ENCODE measurements at regions not wholly inside any gene's neighbourhood (a gene's known extent, or its start where the extent isn't known, plus 50 kb on each side); places are given as distances from the start of the nearest gene placed in this dataset.

GRCh38 chr12:125676366-125676765 lies 611.1 kb downstream of the AACS start:
- no peaks in the 10 kb centered on the region for H3K79me2 ChIP-seq (ENCODE audit: low read length)
- no TSS peak for BruUV-seq (replicated peaks)
- no peak overlapping the region for H2AFZ ChIP-seq (ENCODE audit: low read length)
- no peaks in the 10 kb centered on the region for H3K9me2 ChIP-seq (replicated peaks; ENCODE audit: low read length)
- POLR2A ChIA-PET (ENCODE audit: unreplicated experiment): no interaction called here
- no peaks in the 10 kb centered on the region for H3K27me3 ChIP-seq (ENCODE audit: low read length)
- H3K9me3 ChIP-seq (ENCODE audit: low read length): peaks cover 14% of the 10 kb centered on the region; the same call in 1 of the 2 replicates
- TF ChIP-seq CTCF (conservative IDR thresholded peaks at IDR 0.05; ENCODE audit: low read depth, low read length) (no peak), EZH2 (IDR thresholded peaks at IDR 0.05; ENCODE audit: low read length, unreplicated experiment) (no peak), EZH2phosphoT487 (IDR thresholded peaks at IDR 0.05; ENCODE audit: borderline replicate concordance, low read length) (no peak)
- H3K9ac ChIP-seq (ENCODE audit: low read length): no peak overlapping the region
- no peak for ATAC-seq
- H4K20me1 ChIP-seq (ENCODE audit: low read length): no peaks in the 10 kb centered on the region
- no peaks in the 10 kb centered on the region for H3K36me3 ChIP-seq (ENCODE audit: low read depth, low read length)
- no peak overlapping the region for H3K27ac ChIP-seq (ENCODE audit: low read length)
- no peaks in the 10 kb centered on the region for H3F3A ChIP-seq (ENCODE audit: low read length, unreplicated experiment)
- H3K4me1 ChIP-seq (ENCODE audit: insufficient read depth, low read length): no peaks in the 10 kb centered on the region
- H3K4me2 ChIP-seq (ENCODE audit: low read length): no peak overlapping the region
- DNase-seq: no peak
- intact Hi-C loops (cut with micrococcal nuclease): no loop called here
- no peak overlapping the region for H3K4me3 ChIP-seq (ENCODE audit: low read length)
- CTCF ChIA-PET: no interaction called here

- H3K36me3 ChIP-seq (ENCODE audit: low read depth, low read length): no peaks in the 10 kb centered on the region
- no peaks in the 10 kb centered on the region for H3K4me1 ChIP-seq (ENCODE audit: insufficient read depth, low read length)
- no peaks in the 10 kb centered on the region for H3K27me3 ChIP-seq (ENCODE audit: low read length)
- BruUV-seq (replicated peaks): no TSS peak
- H3K9me3 ChIP-seq (ENCODE audit: low read length): peaks cover 13% of the 10 kb centered on the region; the same call in 1 of the 2 replicates
- POLR2A ChIA-PET (ENCODE audit: unreplicated experiment): no interaction called here
- no peaks in the 10 kb centered on the region for H4K20me1 ChIP-seq (ENCODE audit: low read length)
- no peaks in the 10 kb centered on the region for H3F3A ChIP-seq (ENCODE audit: low read length, unreplicated experiment)
- CTCF ChIA-PET: no interaction called here
- no peaks in the 10 kb centered on the region for H3K9me2 ChIP-seq (replicated peaks; ENCODE audit: low read length)
- H3K9ac ChIP-seq (ENCODE audit: low read length): no peak overlapping the region
- ATAC-seq: no peak
- no peak overlapping the region for H2AFZ ChIP-seq (ENCODE audit: low read length)
- H3K27ac ChIP-seq (ENCODE audit: low read length): no peak overlapping the region
- DNase-seq: no peak
- no peak overlapping the region for H3K4me2 ChIP-seq (ENCODE audit: low read length)
- no peak for TF ChIP-seq EZH2phosphoT487 (IDR thresholded peaks at IDR 0.05; ENCODE audit: borderline replicate concordance, low read length)
- no peak for TF ChIP-seq EZH2 (IDR thresholded peaks at IDR 0.05; ENCODE audit: low read length, unreplicated experiment)
- TF ChIP-seq CTCF (conservative IDR thresholded peaks at IDR 0.05; ENCODE audit: low read depth, low read length): no peak
- intact Hi-C loops (cut with micrococcal nuclease): no loop called here
- H3K4me3 ChIP-seq (ENCODE audit: low read length): no peak overlapping the region
- no peaks in the 10 kb centered on the region for H3K79me2 ChIP-seq (ENCODE audit: low read length)
These were observed 612.6 kb downstream of the AACS start for GRCh38 chr12:125677829-125678228.

GRCh38 chr12:125678589-125678993 lies 613.4 kb downstream of the AACS start:
- no peaks in the 10 kb centered on the region for H3K79me2 ChIP-seq (ENCODE audit: low read length)
- H3K4me3 ChIP-seq (ENCODE audit: low read length): no peak overlapping the region
- H2AFZ ChIP-seq (ENCODE audit: low read length): no peak overlapping the region
- no peak for ATAC-seq
- H3K27me3 ChIP-seq (ENCODE audit: low read length): no peaks in the 10 kb centered on the region
- no peaks in the 10 kb centered on the region for H3K4me1 ChIP-seq (ENCODE audit: insufficient read depth, low read length)
- no peaks in the 10 kb centered on the region for H3K9me2 ChIP-seq (replicated peaks; ENCODE audit: low read length)
- DNase-seq: no peak
- H3K36me3 ChIP-seq (ENCODE audit: low read depth, low read length): no peaks in the 10 kb centered on the region
- no peak overlapping the region for H3K4me2 ChIP-seq (ENCODE audit: low read length)
- H3F3A ChIP-seq (ENCODE audit: low read length, unreplicated experiment): no peaks in the 10 kb centered on the region
- peaks cover 8% of the 10 kb centered on the region; the same call in 1 of the 2 replicates for H3K9me3 ChIP-seq (ENCODE audit: low read length)
- no peaks in the 10 kb centered on the region for H4K20me1 ChIP-seq (ENCODE audit: low read length)
- H3K27ac ChIP-seq (ENCODE audit: low read length): no peak overlapping the region
- POLR2A ChIA-PET (ENCODE audit: unreplicated experiment): no interaction called here
- BruUV-seq (replicated peaks): no TSS peak
- no peak overlapping the region for H3K9ac ChIP-seq (ENCODE audit: low read length)
- CTCF ChIA-PET: no interaction called here
- TF ChIP-seq CTCF (conservative IDR thresholded peaks at IDR 0.05; ENCODE audit: low read depth, low read length): no peak
- intact Hi-C loops (cut with micrococcal nuclease): no loop called here

All from PC-3 (cell line).